Tibial nerve (tissue), 3 donors: ENCODE measurements at regions not wholly inside any gene's neighbourhood (a gene's known extent, or its start where the extent isn't known, plus 50 kb on each side); places are given as distances from the start of the nearest gene placed in this dataset.
"Not testable (repeated sequence)": the region's sequence is repeated elsewhere in the genome, so short reads cannot be mapped to it uniquely, and the experiment has no call there.

Experiments
- POLR2A ChIP-seq, 2 donors: fragments of 450-650 bp; IDR thresholded peaks; one replicate each; pipeline ENCODE4 v1.6.1; 2017; ENCODE audit warnings: antibody characterized with exemption in 2 of 2, mild to moderate bottlenecking in 2 of 2, moderate library complexity in 2 of 2
- TF ChIP-seq, protein P1 (sequence below), 5 experiments: fragments of 200-600 bp in 3 of 5; fragments of 450-650 bp in 2 of 5; sonication (generic) in 3 of 5; IDR thresholded peaks; one replicate each; pipeline ENCODE4 v1.5.1; 2016 to 2019; ENCODE audit warnings: antibody characterized with exemption in 5 of 5, mild to moderate bottlenecking in 3 of 5, moderate library complexity in 2 of 5

GRCh38 chr2:183916041-183916440 is 682.3 kb upstream of the ZNF804A start:
- TF ChIP-seq, protein P1, sequence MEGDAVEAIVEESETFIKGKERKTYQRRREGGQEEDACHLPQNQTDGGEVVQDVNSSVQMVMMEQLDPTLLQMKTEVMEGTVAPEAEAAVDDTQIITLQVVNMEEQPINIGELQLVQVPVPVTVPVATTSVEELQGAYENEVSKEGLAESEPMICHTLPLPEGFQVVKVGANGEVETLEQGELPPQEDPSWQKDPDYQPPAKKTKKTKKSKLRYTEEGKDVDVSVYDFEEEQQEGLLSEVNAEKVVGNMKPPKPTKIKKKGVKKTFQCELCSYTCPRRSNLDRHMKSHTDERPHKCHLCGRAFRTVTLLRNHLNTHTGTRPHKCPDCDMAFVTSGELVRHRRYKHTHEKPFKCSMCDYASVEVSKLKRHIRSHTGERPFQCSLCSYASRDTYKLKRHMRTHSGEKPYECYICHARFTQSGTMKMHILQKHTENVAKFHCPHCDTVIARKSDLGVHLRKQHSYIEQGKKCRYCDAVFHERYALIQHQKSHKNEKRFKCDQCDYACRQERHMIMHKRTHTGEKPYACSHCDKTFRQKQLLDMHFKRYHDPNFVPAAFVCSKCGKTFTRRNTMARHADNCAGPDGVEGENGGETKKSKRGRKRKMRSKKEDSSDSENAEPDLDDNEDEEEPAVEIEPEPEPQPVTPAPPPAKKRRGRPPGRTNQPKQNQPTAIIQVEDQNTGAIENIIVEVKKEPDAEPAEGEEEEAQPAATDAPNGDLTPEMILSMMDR (IDR thresholded peaks at IDR 0.05) = not testable (repeated sequence)
- TF ChIP-seq POLR2A (IDR thresholded peaks at IDR 0.05) = not testable (repeated sequence)
